Dermis blood vessel endothelial cell (primary cell): ENCODE measurements at regions not wholly inside any gene's neighbourhood (a gene's known extent, or its start where the extent isn't known, plus 50 kb on each side); places are given as distances from the start of the nearest gene placed in this dataset.
"Not testable (repeated sequence)": the region's sequence is repeated elsewhere in the genome, so short reads cannot be mapped to it uniquely, and the experiment has no call there.

Experiments
- DNase-seq: peaks from one replicate; pipeline ENCODE4 v3.0.0; 2010

GRCh38 chr9:110065532-110065931 lies 142.4 kb downstream of the C9orf152 start:
- DNase-seq, result no peak

GRCh38 chr9:110066929-110067716 lies 140.8 kb downstream of the C9orf152 start:
- peak; percentile 82 for DNase-seq

- no peak for DNase-seq
Observed at GRCh38 chr9:110068212-110068611, 139.7 kb downstream of the C9orf152 start.

GRCh38 chr9:110069326-110070248 lies 138.4 kb downstream of the C9orf152 start:
- peak; percentile 97 for DNase-seq

- no peak for DNase-seq
Observed at GRCh38 chr9:110072597-110073355, 135.2 kb downstream of the C9orf152 start.

GRCh38 chr9:110073356-110073905 lies 134.5 kb downstream of the C9orf152 start:
- no peak for DNase-seq

GRCh38 chr9:110076894-110077725 lies 130.8 kb downstream of the C9orf152 start:
- DNase-seq, result peak; percentile 49

GRCh38 chr9:110077925-110078324 lies 130.0 kb downstream of the C9orf152 start:
- DNase-seq, result no peak

GRCh38 chr9:110078604-110079003 lies 129.4 kb downstream of the C9orf152 start:
- no peak for DNase-seq

- DNase-seq, result no peak
Observed at GRCh38 chr9:110081395-110081794, 126.6 kb downstream of the C9orf152 start.

- DNase-seq, result no peak
Observed at GRCh38 chr9:110083866-110084265, 124.1 kb downstream of the C9orf152 start.

- DNase-seq, result no peak
Observed at GRCh38 chr9:110086537-110086936, 121.4 kb downstream of the C9orf152 start.

- DNase-seq, result no peak
Observed at GRCh38 chr9:110087605-110088004, 120.4 kb downstream of the C9orf152 start.

- DNase-seq, result peak; percentile 58
Observed at GRCh38 chr9:110088099-110088498, 119.9 kb downstream of the C9orf152 start.

- DNase-seq, result no peak
Observed at GRCh38 chr9:110089681-110090370, 118.1 kb downstream of the C9orf152 start.

- no peak for DNase-seq
Observed at GRCh38 chr9:110092792-110093191, 115.2 kb downstream of the C9orf152 start.

- DNase-seq, result no peak
Observed at GRCh38 chr9:110093417-110093816, 114.5 kb downstream of the C9orf152 start.

- DNase-seq, result no peak
Observed at GRCh38 chr9:110093871-110094270, 114.1 kb downstream of the C9orf152 start.

- DNase-seq, result no peak
Observed at GRCh38 chr9:110095161-110095595, 112.8 kb downstream of the C9orf152 start.

- no peak for DNase-seq
Observed at GRCh38 chr9:110095776-110096175, 112.2 kb downstream of the C9orf152 start.

- DNase-seq, result not testable (repeated sequence)
Observed at GRCh38 chr9:110096674-110097073, 111.3 kb downstream of the C9orf152 start.
